Testis (tissue), 2 donors: ENCODE measurements at regions not wholly inside any gene's neighbourhood (a gene's known extent, or its start where the extent isn't known, plus 50 kb on each side); places are given as distances from the start of the nearest gene placed in this dataset.

Experiments used
- CTCF ChIP-seq, 3 experiments: fragments of 450-650 bp in 2 of 3; fragments of 200-600 bp in 1 of 3; sonication (generic) in 1 of 3; IDR thresholded peaks; one replicate each; pipeline ENCODE4 v1.5.1; 2016 to 2019; ENCODE audit warnings: antibody characterized with exemption in 3 of 3, mild to moderate bottlenecking in 2 of 3, moderate library complexity in 1 of 3
- POLR2A ChIP-seq: fragments of 450-650 bp; IDR thresholded peaks from one replicate; pipeline ENCODE4 v1.6.1; 2017; ENCODE audit warnings: antibody characterized with exemption, mild to moderate bottlenecking, moderate library complexity

GRCh38 chr4:37760840-37761239 is 65.6 kb upstream of the PGM2 start:
- no peak for TF ChIP-seq CTCF (IDR thresholded peaks at IDR 0.05)
- no peak for TF ChIP-seq POLR2A
